GM06990 (cell line): ENCODE measurements at regions not wholly inside any gene's neighbourhood (a gene's known extent, or its start where the extent isn't known, plus 50 kb on each side); places are given as distances from the start of the nearest gene placed in this dataset.

Experiments used
- DNase-seq: peaks from one replicate; pipeline ENCODE4 v3.0.0-alpha.2; 2011; ENCODE audit not compliant: insufficient read length; ENCODE audit errors: extremely low read depth
- H3K27me3 ChIP-seq: replicated peaks from 2 replicates; pipeline ENCODE4 v1.6.0; 2011; ENCODE audit warnings: low read length; ENCODE audit not compliant: control insufficient read depth, insufficient read depth
- H3K36me3 ChIP-seq: 2 replicates; pipeline ENCODE4 v1.5.1; 2011; ENCODE audit warnings: low read length; ENCODE audit not compliant: control insufficient read depth, insufficient read depth
- H3K4me3 ChIP-seq: replicated peaks from 2 replicates; pipeline ENCODE4 v1.5.1; 2011; ENCODE audit warnings: low read depth, mild to moderate bottlenecking, control low read depth, low read length
- TF ChIP-seq, protein P1 (sequence below): IDR thresholded peaks from 2 replicates; pipeline ENCODE4 v1.5.1; 2011; ENCODE audit warnings: low read length, control low read depth, mild to moderate bottlenecking, inconsistent platforms; ENCODE audit not compliant: insufficient read depth, poor library complexity, severe bottlenecking

GRCh38 chr13:60343978-60344377 lies 53.0 kb upstream of the TDRD3 start:
- Histone ChIP-seq H3K36me3 (no peaks in the 10 kb centered on the region), H3K4me3 (no peak overlapping the region), H3K27me3 (no peaks in the 10 kb centered on the region)
- TF ChIP-seq, protein P1, sequence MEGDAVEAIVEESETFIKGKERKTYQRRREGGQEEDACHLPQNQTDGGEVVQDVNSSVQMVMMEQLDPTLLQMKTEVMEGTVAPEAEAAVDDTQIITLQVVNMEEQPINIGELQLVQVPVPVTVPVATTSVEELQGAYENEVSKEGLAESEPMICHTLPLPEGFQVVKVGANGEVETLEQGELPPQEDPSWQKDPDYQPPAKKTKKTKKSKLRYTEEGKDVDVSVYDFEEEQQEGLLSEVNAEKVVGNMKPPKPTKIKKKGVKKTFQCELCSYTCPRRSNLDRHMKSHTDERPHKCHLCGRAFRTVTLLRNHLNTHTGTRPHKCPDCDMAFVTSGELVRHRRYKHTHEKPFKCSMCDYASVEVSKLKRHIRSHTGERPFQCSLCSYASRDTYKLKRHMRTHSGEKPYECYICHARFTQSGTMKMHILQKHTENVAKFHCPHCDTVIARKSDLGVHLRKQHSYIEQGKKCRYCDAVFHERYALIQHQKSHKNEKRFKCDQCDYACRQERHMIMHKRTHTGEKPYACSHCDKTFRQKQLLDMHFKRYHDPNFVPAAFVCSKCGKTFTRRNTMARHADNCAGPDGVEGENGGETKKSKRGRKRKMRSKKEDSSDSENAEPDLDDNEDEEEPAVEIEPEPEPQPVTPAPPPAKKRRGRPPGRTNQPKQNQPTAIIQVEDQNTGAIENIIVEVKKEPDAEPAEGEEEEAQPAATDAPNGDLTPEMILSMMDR = no peak
- no peak for DNase-seq

DNA sequence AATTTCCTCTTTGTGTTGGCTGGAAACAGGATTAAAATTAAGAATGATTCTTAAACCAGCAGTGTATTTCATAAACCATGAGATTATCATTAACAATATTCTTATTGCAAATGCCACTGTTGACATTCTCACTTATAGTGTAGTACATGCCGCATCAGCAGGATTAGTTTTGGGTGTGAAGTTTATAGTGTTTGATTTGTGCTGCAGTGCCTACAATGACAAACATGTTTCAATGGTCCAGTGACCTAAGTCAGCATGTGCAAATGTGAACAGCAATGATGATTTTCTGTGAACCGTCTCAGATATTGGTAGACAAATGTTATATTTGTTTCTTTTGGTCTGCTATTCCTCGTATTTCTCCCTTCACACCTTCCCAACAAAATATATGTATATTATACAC lies 49.8 kb upstream of the TDRD3 start:
- Histone ChIP-seq H3K27me3 (no peaks in the 10 kb centered on the region), H3K4me3 (no peak overlapping the region), H3K36me3 (no peaks in the 10 kb centered on the region)
- DNase-seq = no peak
- TF ChIP-seq, protein P1 = no peak
